ENCODE measurements at regions not wholly inside any gene's neighbourhood (a gene's known extent, or its start where the extent isn't known, plus 50 kb on each side); places are given as distances from the start of the nearest gene placed in this dataset.
"Not testable (repeated sequence)": the region's sequence is repeated elsewhere in the genome, so short reads cannot be mapped to it uniquely, and the experiment has no call there.

DNA sequence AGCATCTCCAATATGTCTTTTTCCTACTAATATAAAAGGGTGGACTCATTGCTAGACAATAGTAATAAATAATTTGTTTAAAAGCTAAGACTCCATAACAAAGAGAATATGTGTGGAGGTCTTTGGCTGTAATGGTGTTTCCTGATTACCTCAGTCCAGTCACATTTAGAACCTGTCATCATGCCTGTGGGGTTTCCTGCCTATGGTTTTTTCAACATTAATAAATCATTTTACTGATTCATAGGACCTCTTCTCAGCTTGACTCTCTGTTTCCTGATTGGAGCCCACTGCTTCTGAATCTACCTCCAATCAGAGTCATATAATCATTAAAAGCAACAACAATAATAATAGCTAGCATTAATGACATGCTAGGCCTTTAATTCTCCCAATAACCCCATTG, 52.4 kb upstream of the GNAI1 start:
- no peak for DNase-seq

DNA sequence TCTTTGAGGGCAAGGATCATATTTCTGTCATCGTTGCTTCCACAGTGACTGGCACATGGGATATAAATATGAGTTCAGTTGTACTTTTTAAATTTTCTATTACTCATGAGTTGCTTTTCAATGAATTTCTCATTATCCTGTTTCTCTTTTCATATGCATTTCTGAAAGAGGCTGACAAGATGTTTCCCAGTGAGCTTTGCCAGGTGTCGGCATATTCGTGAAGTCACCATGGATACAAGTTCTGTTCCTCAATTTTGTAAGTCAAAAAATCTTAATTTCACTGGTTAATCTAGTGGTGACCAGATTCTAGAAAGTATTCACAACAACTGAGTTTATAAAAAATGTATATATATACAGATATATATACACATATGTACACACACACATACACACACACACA, 55.7 kb upstream of the GNAI1 start:
- DNase-seq, result no peak

DNA sequence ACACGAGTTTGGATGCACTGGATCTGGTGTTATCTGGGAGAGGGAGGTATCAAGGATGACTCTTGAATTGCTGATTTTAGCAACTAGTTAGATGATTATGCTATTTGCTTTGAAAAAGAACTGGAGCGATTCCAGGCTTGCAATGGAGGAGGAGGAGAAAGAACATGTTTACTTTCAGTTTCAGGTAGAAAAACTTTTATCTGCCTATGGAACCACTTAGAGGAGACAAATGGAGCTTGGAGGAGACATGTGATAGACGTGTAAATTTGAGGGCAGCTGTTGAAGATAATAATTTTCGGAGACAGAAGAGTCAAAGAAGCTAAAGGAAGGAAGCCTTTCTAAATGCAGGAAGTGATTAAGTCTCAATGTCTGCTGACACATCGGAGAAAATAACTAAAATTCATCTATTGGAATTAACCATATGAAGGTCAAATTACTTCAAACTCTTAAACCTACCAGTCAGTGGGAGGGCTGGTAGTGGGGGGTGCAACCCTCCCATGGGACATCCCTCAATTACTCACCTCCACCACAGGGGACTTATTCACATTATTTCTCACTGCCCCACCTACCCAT, 56.4 kb upstream of the GNAI1 start:
- peak; percentile 26 for DNase-seq

DNA sequence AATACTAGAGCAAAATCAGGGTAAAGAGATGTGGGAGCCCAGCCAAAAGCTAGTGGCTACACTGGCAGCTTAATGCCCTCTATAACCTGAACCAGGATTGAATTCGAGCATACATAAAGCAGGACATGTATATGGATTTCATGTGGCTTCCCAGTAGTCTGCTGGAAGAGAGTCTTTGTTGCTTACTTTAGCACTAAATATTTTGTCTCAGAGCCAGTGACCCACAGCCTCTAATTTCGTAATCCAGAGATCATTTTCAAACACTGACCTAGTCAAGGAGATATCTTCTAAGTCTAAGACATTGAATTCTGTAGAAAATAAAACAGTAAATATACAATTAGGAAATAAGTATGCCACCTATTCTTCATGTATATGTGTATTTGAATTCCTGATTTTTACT, 64.2 kb upstream of the GNAI1 start:
- no peak for DNase-seq

DNA sequence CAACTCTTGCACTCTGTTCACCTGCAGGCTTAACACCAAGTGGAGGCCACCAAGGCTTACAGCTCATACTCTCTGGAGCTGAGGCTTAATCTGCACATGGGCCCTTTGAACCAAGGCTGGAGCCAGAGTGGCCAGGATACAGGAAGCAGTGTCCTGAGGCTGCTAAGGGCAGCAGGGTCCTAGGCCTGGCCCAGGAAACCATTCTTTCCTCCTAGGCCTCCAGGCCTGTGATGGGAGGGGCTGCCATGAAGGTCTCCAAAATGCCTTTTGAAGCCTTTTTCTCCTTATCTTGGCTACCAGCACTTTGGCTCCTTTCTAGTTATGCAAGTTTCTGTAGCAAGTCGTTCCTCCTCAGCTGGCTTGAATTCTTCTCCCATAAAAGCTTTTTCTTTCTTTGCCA, 68.0 kb upstream of the GNAI1 start:
- no peak for DNase-seq

DNA sequence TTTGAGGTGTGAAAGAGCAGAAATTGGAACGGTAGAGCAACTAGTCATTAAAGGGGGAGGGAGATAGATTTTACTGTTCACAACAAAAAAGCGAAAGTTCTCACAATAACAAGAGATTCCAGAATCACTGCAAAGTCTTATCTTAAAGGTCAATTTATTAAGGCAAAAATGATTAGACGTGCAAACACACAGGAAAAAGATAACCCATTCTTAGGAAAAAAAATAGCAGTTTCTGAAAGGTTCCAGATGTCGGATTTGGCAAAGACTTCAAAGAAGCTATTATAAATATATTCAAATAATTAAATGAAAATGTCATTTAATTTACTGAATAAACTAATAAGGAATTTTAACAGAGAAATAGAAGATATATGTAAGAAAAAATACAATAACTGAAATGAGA, 70.8 kb upstream of the GNAI1 start:
- DNase-seq, result no peak

DNA sequence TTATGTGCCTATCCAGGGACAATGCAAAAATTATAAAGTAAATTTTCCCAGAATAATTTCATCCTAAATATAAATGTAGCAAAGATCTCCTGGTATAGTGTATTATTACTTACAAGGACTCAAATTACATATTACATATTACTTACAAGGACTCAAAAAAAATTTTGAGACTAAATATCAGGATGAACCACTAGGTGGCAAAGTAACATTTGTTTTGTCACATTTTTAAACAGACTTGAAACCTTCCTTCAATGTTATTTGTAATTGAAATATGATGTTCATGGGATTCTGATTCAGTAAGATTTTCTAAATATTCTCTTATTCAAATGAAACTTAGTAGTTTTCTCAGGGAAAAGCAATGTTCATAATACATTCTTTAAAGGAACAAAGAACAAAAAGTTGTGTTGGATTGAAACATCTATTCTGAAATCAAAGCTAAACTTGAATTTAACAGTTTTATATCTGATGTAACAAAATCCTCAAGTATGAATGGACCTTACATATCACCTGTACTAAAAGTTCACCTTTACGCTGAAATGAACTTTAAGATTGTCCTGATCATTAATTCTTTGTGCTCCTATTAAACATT, 74.3 kb upstream of the GNAI1 start:
- DNase-seq, result peak; percentile 61

DNA sequence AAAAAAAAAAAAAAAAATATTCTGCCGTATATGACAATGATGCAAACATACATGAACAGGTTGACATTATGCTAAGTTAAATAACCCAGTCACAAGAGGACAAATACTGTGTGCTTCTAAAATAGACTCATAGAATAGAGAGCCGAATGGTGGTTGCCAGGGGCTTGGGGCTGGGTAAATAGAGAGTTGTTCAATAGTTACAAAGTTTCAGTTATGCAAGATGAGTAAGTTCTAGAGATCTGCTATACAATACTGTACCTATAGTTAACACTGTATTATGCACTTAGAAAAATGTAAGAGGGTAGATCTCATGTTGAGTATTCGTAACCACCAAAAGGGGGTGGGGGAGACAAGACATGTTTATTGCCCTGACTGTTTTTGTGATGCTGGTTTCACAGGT, 77.1 kb upstream of the GNAI1 start:
- DNase-seq, result no peak

DNA sequence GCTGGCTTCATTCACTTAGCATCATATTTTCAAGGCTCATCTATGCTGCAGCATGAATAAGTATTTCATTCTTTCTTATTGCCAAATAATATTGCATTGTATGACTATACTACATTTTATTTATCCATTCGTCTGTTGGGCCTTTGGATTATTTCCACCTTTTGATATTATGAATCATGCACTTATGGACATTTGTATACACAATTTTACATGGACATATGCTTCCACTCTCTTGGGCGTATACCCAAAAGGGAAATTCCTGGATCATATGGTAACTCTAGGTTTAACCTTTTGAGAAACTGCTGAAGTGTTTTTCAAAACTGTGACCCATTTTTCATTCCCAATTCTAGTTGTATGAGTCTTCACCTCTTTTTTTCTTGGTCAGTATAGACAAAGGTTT, 80.3 kb upstream of the GNAI1 start:
- no peak for DNase-seq

DNA sequence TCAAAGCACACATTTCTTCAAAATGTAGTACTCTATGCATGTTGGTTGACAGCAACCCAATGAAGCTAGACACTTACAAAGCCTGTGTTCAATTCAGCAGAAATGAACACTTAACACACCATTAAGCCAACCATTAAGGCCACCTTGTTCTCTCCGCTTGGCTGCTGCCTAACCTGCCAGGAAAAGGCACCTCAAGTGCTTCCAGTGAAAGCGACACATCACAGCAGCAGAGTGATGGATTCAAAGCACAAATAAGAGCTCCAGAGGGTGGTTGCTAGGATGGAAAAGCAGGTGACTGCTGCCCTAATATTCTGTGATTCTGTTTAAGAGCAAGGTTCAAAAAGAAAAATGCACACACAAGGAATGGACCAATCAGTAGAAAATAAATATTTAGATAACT, 81.5 kb upstream of the GNAI1 start:
- no peak for DNase-seq

DNA sequence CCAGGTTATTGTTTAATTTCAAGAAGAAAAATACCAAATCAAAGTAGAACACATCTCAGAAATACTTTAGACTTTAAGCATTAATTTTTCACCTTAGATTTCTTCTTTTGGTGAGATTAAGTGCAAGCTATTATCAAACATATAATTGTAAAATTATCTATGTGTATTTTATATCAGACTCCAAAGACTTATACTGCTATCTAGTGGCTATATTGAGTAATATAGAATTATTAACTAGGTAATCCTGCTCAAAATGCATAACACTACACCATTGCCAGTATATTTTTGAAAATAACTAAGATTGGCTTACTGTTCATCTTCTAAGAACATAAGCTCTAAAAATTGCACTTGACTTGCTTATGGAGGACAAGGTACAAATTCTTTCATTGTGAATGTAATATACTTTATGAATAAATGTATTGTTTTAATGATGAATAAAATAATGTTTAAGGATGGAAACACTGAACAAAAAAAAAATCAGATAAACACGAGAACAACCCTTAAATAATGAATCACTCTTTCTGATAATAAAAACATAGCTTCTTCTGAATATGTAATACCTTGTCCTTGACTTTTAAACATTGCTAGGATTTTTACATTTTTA, 86.7 kb upstream of the GNAI1 start:
- DNase-seq, result no peak

DNA sequence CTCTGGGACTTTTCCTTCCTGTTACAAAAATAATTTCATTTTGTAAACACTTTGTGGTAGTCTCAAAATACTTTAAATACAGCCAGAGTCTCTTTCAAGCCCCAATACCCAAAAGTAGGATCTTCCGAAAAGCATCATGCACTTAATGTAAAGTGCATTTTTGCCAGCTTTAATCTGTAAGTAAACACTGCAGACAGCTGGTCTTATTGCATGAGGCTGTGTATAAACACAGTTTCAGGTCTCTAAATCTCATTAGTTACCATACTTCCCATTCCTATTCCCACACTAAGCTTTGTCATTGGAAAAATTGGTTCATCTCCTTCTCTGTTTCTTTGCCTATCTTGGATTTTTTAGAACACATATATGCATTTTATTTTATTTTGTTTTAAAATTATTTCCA, 87.6 kb upstream of the GNAI1 start:
- no peak for DNase-seq

DNA sequence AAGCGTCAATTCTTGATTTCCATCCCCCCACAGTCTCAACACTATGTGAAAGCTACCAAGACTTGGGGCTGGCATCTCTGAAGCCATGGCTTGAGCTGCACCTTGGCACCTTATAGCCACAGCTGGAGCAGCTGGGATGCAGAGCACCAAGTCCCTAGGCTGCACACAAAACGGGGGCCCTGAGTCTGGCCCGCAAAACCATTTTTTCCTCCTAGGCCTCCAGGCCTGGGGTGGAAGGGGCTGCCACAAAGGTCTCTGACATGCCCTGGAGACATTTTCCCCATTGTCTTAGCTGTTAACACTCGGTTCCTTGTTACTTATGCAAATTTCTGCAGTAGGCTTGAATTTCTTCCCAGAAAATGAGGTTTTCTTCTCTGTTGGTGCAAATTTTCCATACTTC, 89.8 kb upstream of the GNAI1 start:
- no peak for DNase-seq

DNA sequence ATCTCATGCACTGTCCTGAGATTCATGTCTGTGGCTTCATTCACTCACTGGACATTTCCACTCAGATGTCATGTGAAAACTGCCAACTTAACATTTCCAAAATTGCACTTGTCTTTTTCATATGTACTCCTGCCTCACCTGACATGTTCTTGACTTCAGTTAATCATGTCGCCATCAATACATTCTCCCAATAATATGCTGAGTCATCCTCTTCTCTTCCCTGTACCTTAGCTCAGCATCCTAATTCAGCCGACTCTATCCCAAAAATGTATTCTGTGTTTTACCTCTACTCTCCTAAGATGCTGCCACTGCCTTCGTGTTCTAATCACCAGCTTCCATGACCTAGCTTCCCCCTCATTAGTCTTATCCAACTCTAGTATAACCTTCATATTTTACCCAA, 93.9 kb upstream of the GNAI1 start:
- no peak for DNase-seq

DNA sequence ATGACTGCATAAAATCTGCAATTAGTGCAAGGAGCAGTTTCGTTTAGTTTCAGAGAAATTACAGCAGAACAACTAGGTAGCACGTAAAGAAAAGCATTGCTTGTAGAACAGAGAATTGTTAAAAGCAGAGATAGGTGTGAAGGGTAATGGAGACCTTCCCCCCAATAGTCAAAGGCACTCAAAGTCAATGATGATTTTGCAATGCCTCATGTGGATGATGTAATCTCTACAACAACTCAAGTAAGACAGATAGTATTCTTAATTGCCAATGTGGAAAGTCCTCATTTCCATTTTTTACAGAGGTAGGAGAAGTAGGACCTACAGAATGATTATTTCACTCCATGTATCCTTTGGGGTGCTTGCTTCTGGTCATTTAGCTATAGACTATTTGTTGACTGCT, 94.3 kb upstream of the GNAI1 start:
- no peak for DNase-seq

DNA sequence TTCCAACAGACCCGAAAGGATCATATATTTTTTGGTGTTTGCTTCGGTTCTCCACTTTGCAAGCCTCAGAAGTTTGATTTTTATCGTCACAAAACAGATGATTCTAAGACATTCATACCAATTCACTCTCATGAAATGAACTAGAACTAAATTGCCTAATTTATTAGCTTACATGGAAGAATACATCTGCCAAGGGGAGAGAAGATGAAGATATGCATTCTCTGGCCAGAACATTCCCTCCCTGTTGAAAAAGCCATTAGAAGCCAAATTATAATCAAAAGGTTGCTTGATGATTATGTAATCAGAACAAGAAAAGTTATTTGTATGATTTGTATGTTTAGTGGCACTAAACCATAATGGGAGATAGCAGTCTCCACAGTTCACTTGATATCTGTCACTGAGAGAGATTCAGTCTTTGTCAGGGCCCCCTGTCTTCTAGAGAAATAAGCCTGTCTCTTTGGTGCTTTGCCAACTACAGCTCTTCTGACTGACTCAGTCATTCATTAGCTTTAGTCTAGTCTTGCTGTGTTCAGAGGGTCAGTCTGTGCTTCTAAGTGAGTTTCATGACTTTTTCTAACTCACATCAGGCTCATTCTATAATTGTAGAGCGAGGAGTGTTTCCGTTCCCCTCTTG, 95.3 kb upstream of the GNAI1 start:
- no peak for DNase-seq

DNA sequence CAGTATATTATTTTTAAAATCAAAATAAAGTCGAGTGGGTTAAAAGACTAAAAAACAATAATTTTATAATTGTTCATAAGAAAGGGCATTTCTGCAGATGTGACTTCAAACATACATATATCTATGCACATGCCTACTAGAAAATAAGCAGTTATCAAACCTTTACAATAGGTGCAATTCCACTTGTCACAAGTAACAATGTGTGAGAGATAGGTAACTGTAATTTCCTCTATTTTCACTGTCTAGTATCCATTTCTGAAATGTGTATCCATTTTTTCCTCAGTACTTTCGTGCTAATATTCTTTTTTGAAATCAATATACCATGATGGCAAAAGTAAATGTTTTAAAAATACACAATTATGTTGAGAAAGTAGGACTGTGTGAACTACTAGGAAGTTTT, 96.9 kb upstream of the GNAI1 start:
- DNase-seq, result no peak

DNA sequence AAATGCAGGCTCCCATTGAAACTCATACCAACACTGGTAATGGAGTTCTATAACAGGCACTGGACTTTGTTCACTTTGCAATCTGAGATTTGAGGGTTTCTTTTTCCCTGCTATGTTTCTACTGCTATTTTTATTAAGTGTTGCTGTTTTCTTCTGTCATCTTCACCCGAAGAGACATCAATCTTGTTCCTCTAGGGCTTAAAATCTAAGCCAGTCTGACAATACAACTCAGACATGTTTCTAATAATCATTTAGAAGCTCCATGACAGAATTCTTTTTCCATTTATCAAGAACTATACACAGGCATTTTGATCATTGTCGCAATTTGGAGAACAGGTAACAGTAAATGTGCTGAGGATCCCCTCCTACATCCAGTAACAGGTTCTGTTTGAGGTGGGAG, 98.5 kb upstream of the GNAI1 start:
- DNase-seq, result no peak

DNA sequence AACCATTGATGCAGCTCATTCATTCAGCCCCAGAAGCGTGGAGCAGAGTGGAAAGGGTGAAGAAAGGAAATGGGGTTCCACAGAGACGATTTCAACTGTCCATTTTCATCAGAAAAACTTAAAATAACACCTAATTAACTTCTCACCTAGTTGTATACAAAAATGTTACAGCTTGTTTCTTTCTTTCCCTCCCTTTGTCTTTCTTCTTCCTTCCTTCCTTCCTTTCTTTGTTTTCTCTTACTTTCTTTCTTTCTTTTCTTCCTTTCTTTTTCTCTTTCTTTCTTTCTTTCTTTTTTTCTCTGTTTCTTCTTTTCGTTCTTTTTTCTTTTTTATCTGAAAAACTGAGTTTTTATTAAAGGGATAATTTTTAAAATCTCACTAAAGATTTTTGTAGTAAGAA, 105.9 kb upstream of the GNAI1 start:
- no peak for DNase-seq

DNA sequence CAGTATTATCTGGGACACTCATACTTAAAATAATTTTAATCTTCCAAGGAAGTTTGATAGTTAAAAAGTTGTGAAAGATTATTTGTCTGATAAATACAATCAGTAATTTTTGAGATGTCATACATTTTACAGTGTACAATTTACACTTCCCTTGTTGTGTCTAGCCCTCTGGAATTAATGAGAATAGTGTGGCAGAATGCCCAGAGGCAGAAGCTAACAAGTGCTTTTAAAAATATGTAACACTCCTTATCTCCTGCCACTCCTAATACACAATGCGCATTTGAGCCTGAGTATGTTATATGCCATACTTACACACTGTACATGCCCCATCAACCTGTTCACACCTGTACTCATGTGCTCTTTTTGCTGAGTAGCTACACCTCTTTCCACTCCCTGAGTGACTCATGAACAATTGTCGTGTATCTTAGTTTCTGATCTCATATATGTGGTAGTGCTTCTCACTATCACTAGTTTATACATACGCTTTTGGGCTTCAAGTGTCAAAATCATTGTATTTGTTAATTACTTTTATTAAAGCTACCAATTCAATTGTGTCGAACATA, 106.9 kb upstream of the GNAI1 start:
- DNase-seq, result no peak

DNA sequence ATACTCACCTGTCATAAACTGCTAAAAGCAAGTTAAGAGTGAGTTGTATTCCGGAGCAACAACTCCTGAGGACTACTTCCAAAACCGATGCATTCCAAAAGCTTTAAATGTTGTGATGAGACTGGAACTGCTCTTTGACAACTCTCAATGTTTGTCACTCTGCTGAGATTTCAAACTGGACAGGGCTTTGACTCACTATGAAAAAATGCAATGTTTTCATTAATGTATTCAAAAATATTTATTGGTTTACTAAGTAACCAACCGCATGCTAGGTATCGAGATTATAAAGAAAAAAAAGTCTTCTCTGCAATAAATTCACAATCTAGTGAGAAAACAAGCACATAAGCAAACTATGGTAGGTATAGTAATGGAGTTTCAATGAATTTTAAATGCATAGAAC, 107.9 kb upstream of the GNAI1 start:
- DNase-seq, result no peak

DNA sequence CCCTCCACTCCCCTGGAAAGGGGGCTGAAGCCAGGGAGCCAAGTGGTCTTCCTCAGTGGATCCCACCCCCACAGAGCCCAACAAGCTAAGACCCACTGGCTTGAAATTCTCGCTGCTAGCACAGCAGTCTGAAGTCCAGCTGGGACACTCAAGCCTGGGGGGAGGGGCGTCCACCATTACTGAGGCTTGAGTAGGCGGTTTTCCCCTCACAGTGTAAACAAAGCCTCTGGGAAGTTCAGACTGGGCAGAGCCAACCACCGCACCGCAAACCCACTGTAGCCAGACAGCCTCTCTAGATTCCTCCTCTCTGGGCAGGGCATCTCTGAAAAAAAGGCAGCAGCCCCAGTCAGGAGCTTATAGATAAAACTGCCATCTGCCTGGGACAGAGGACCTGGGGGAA, 114.4 kb upstream of the GNAI1 start:
- not testable (repeated sequence) for DNase-seq

DNA sequence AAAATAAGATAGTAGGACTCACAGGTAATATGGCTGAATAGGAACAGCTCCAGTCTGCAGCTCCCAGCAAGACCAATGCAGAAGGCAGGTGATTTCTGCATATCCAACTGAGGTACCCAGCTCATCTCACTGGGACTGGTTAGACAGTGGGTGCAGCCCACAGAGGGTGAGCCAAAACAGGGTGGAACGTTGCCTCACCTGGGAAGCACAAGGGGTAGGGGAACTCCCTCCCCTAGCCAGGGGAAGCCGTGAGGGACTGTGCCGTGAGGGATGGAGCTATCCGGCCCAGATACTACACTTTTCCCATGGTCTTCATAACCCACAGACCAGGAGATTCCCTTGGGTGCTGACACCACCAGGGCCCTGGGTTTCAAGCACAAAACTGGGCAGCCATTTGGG, 114.8 kb upstream of the GNAI1 start:
- DNase-seq, result not testable (repeated sequence)
